ENCODE measurements at regions not wholly inside any gene's neighbourhood (a gene's known extent, or its start where the extent isn't known, plus 50 kb on each side); places are given as distances from the start of the nearest gene placed in this dataset.

GRCh38 chr13:77829963-77830362, 88.7 kb downstream of the EDNRB start:
- Histone ChIP-seq H3K4me3 (ENCODE audit: low read depth, low read length) (no peak overlapping the region), H3K9me3 (ENCODE audit: control insufficient read depth, low read length) (no peaks in the 10 kb centered on the region), H3K9ac (no peak overlapping the region), H2AFZ (no peak overlapping the region), H3K27me3 (ENCODE audit: control insufficient read depth, insufficient read depth, low read length) (no peaks in the 10 kb centered on the region), H3K27ac (no peak overlapping the region), H3K4me2 (ENCODE audit: low read length) (no peak overlapping the region), H3K36me3 (ENCODE audit: control insufficient read depth, insufficient read depth, low read length) (no peaks in the 10 kb centered on the region), H3K79me2 (no peaks in the 10 kb centered on the region), H3K4me1 (no peaks in the 10 kb centered on the region)
- TF ChIP-seq CTCF (IDR thresholded peaks at IDR 0.05), result no peak

- Histone ChIP-seq H3K4me2 (ENCODE audit: low read length) (no peak overlapping the region), H3K9ac (no peak overlapping the region), H3K27me3 (ENCODE audit: control insufficient read depth, insufficient read depth, low read length) (no peaks in the 10 kb centered on the region), H2AFZ (no peak overlapping the region), H3K9me3 (ENCODE audit: control insufficient read depth, low read length) (no peaks in the 10 kb centered on the region), H3K79me2 (no peaks in the 10 kb centered on the region), H3K36me3 (ENCODE audit: control insufficient read depth, insufficient read depth, low read length) (no peaks in the 10 kb centered on the region), H3K4me1 (no peaks in the 10 kb centered on the region), H3K4me3 (ENCODE audit: low read depth, low read length) (no peak overlapping the region), H3K27ac (no peak overlapping the region)
- no peak for TF ChIP-seq CTCF (IDR thresholded peaks at IDR 0.05)
These were observed 89.8 kb downstream of the EDNRB start for GRCh38 chr13:77828799-77829198.

GRCh38 chr13:77827332-77827731, 91.3 kb downstream of the EDNRB start:
- Histone ChIP-seq H3K79me2 (no peaks in the 10 kb centered on the region), H3K4me1 (no peaks in the 10 kb centered on the region), H3K4me3 (ENCODE audit: low read depth, low read length) (no peak overlapping the region), H3K9me3 (ENCODE audit: control insufficient read depth, low read length) (no peaks in the 10 kb centered on the region), H3K9ac (no peak overlapping the region), H3K27me3 (ENCODE audit: control insufficient read depth, insufficient read depth, low read length) (no peaks in the 10 kb centered on the region), H3K27ac (no peak overlapping the region), H2AFZ (no peak overlapping the region), H3K36me3 (ENCODE audit: control insufficient read depth, insufficient read depth, low read length) (no peaks in the 10 kb centered on the region), H3K4me2 (ENCODE audit: low read length) (no peak overlapping the region)
- TF ChIP-seq CTCF (IDR thresholded peaks at IDR 0.05), result no peak

GRCh38 chr13:77820431-77821149, 98.0 kb downstream of the EDNRB start:
- Histone ChIP-seq H2AFZ (no peak overlapping the region), H3K9ac (no peak overlapping the region), H3K4me2 (ENCODE audit: low read length) (no peak overlapping the region), H3K4me1 (no peaks in the 10 kb centered on the region), H3K4me3 (ENCODE audit: low read depth, low read length) (no peak overlapping the region), H3K9me3 (ENCODE audit: control insufficient read depth, low read length) (no peaks in the 10 kb centered on the region), H3K27me3 (ENCODE audit: control insufficient read depth, insufficient read depth, low read length) (no peaks in the 10 kb centered on the region), H3K36me3 (ENCODE audit: control insufficient read depth, insufficient read depth, low read length) (no peaks in the 10 kb centered on the region), H3K79me2 (no peaks in the 10 kb centered on the region), H3K27ac (no peak overlapping the region)
- TF ChIP-seq CTCF (IDR thresholded peaks at IDR 0.05), result no peak

- Histone ChIP-seq H3K4me3 (ENCODE audit: low read depth, low read length) (no peak overlapping the region), H3K4me2 (ENCODE audit: low read length) (no peak overlapping the region), H2AFZ (no peak overlapping the region), H3K36me3 (ENCODE audit: control insufficient read depth, insufficient read depth, low read length) (no peaks in the 10 kb centered on the region), H3K79me2 (no peaks in the 10 kb centered on the region), H3K27me3 (ENCODE audit: control insufficient read depth, insufficient read depth, low read length) (no peaks in the 10 kb centered on the region), H3K4me1 (no peaks in the 10 kb centered on the region), H3K9me3 (ENCODE audit: control insufficient read depth, low read length) (no peaks in the 10 kb centered on the region), H3K9ac (no peak overlapping the region), H3K27ac (no peak overlapping the region)
- TF ChIP-seq CTCF (IDR thresholded peaks at IDR 0.05), result no peak
These were observed 101.1 kb downstream of the EDNRB start for GRCh38 chr13:77817521-77817920.
